ENCODE measurements at regions not wholly inside any gene's neighbourhood (a gene's known extent, or its start where the extent isn't known, plus 50 kb on each side); places are given as distances from the start of the nearest gene placed in this dataset.

- TF ChIP-seq CTCF (optimal IDR thresholded peaks at IDR 0.05 in 1 of 3, IDR thresholded peaks at IDR 0.05 in 1 of 3, conservative IDR thresholded peaks at IDR 0.05 in 1 of 3; ENCODE audit: extremely low read depth in 1 of 3, insufficient read depth in 2 of 3, low read length in 3 of 3) (no peak), EZH2 (IDR thresholded peaks at IDR 0.05; ENCODE audit: low read length) (no peak)
Observed at GRCh38 chr3:174662653-174663052, 196.5 kb upstream of the NAALADL2 start.

Data from keratinocyte (primary cell).